Tibial nerve (tissue), 4 donors: ENCODE measurements at regions not wholly inside any gene's neighbourhood (a gene's known extent, or its start where the extent isn't known, plus 50 kb on each side); places are given as distances from the start of the nearest gene placed in this dataset.

Source experiments
- CTCF ChIP-seq, 5 experiments: fragments of 200-600 bp in 3 of 5; fragments of 450-650 bp in 2 of 5; sonication (generic) in 3 of 5; IDR thresholded peaks; one replicate each; pipeline ENCODE4 v1.5.1; 2016 to 2019; ENCODE audit warnings: antibody characterized with exemption in 5 of 5, mild to moderate bottlenecking in 3 of 5, moderate library complexity in 2 of 5
- EP300 ChIP-seq, 2 donors: sonication (generic); formaldehyde crosslinking; IDR thresholded peaks; one replicate each; pipeline ENCODE4 v1.6.1; 2017; ENCODE audit warnings: antibody characterized with exemption in 2 of 2, mild to moderate bottlenecking in 1 of 2
- POLR2A ChIP-seq, 2 donors: fragments of 450-650 bp; IDR thresholded peaks; one replicate each; pipeline ENCODE4 v1.6.1; 2017; ENCODE audit warnings: antibody characterized with exemption in 2 of 2, mild to moderate bottlenecking in 2 of 2, moderate library complexity in 2 of 2

GRCh38 chr13:75219479-75220237, 262.3 kb downstream of the TBC1D4 start:
- TF ChIP-seq CTCF (IDR thresholded peaks at IDR 0.05) (peak; percentile 84 to 94 (median 93)), EP300 (IDR thresholded peaks at IDR 0.05) (no peak), POLR2A (IDR thresholded peaks at IDR 0.05) (no peak)
